Hepatocyte (in vitro differentiated cells): ENCODE measurements at regions not wholly inside any gene's neighbourhood (a gene's known extent, or its start where the extent isn't known, plus 50 kb on each side); places are given as distances from the start of the nearest gene placed in this dataset.

Source experiments
- DNase-seq: peaks from one replicate; pipeline ENCODE4 v3.0.0-alpha.2; 2016; ENCODE audit warnings: low spot score
- H2AFZ ChIP-seq: fragments of 200-600 bp; sonication (generic); 2 replicates; pipeline ENCODE4 v1.6.0; 2016; ENCODE audit warnings: antibody characterized with exemption, mild to moderate bottlenecking
- H3K27ac ChIP-seq: fragments of 200-600 bp; sonication (generic); 2 replicates; pipeline ENCODE4 v1.5.1; 2016; ENCODE audit warnings: mild to moderate bottlenecking
- H3K27me3 ChIP-seq: fragments of 200-600 bp; sonication (generic); 2 replicates; pipeline ENCODE4 v1.6.1; 2016
- H3K36me3 ChIP-seq: fragments of 200-600 bp; sonication (generic); replicated peaks from 2 replicates; pipeline ENCODE4 v1.5.1; 2016; ENCODE audit warnings: low read depth; ENCODE audit not compliant: insufficient read depth
- H3K4me1 ChIP-seq: fragments of 200-600 bp; sonication (generic); 2 replicates; pipeline ENCODE4 v1.5.1; 2016; ENCODE audit warnings: mild to moderate bottlenecking, moderate library complexity; ENCODE audit not compliant: insufficient read depth
- H3K4me2 ChIP-seq: fragments of 200-600 bp; sonication (generic); 2 replicates; pipeline ENCODE4 v1.6.0; 2016
- H3K4me3 ChIP-seq: fragments of 200-600 bp; sonication (generic); 2 replicates; pipeline ENCODE4 v1.5.1; 2016; ENCODE audit warnings: mild to moderate bottlenecking
- H3K79me2 ChIP-seq: fragments of 200-600 bp; sonication (generic); 2 replicates; pipeline ENCODE4 v1.6.0; 2017; ENCODE audit warnings: mild to moderate bottlenecking
- H3K9me2 ChIP-seq: fragments of 200-600 bp; sonication (generic); replicated peaks from 2 replicates; pipeline ENCODE4 v1.6.0; 2017; ENCODE audit warnings: mild to moderate bottlenecking; ENCODE audit not compliant: insufficient read depth
- H3K9me3 ChIP-seq: fragments of 200-600 bp; sonication (generic); 2 replicates; pipeline ENCODE4 v1.5.1; 2016; ENCODE audit warnings: low read depth, mild to moderate bottlenecking
- H4K20me1 ChIP-seq: fragments of 200-600 bp; sonication (generic); 2 replicates; pipeline ENCODE4 v1.6.0; 2016; ENCODE audit warnings: mild to moderate bottlenecking; ENCODE audit not compliant: insufficient read depth, poor library complexity, severe bottlenecking
- EZH2 ChIP-seq: fragments of 200-600 bp; sonication (generic); IDR thresholded peaks from 2 replicates; pipeline ENCODE4 v1.6.1; 2016; ENCODE audit warnings: antibody characterized with exemption, mild to moderate bottlenecking, borderline replicate concordance
- EZH2phosphoT487 ChIP-seq: fragments of 200-600 bp; sonication (generic); IDR thresholded peaks from one replicate; pipeline ENCODE4 v1.6.1; 2018; ENCODE audit warnings: antibody characterized with exemption, mild to moderate bottlenecking, low read depth, moderate library complexity; ENCODE audit not compliant: unreplicated experiment, severe bottlenecking
- WGBS: methylation state at CpG from one replicate; pipeline ENCODE4 v1.1.6; 2016; ENCODE audit warnings: low lambda C conversion rate; ENCODE audit errors: missing lambda C conversion rate; 5-methylcytosine and 5-hydroxymethylcytosine counted together
- TF ChIP-seq, protein P1 (sequence below): fragments of 200-600 bp; sonication (generic); IDR thresholded peaks from 2 replicates; pipeline ENCODE4 v1.5.1; 2016; ENCODE audit warnings: antibody characterized with exemption, mild to moderate bottlenecking; ENCODE audit not compliant: poor library complexity

DNA sequence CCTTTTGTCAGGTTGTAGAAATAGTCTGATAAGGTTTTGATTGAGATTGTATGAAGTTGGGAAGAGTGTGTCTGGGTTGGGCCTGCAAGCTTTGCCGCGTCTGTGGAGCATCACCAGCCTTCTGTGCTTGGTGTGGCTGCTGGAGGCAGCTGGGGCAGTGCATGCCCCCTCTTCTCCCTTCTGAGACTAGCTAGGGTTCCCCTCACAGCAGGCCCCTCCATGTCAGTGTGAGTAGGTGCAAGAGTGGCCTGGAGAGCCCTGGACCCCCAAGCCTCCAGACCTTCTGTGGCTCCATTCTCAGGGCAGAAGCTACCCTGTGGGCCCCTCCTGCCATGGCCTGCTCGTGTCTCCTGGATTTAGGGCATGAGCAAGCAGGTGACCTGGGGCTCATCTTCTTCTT, 914.2 kb downstream of the TBC1D22A start:
- Histone ChIP-seq H3K4me1 (no peaks in the 10 kb centered on the region), H3K9me3 (no peaks in the 10 kb centered on the region), H3K79me2 (no peaks in the 10 kb centered on the region), H2AFZ (no peak overlapping the region), H3K4me3 (no peak overlapping the region), H3K9me2 (no peaks in the 10 kb centered on the region), H3K4me2 (no peak overlapping the region), H3K36me3 (no peaks in the 10 kb centered on the region), H3K27ac (no peak overlapping the region), H4K20me1 (no peaks in the 10 kb centered on the region), H3K27me3 (no peaks in the 10 kb centered on the region)
- 92% methylated on average over 3 of the region's 3 CpGs for WGBS
- TF ChIP-seq, protein P1, sequence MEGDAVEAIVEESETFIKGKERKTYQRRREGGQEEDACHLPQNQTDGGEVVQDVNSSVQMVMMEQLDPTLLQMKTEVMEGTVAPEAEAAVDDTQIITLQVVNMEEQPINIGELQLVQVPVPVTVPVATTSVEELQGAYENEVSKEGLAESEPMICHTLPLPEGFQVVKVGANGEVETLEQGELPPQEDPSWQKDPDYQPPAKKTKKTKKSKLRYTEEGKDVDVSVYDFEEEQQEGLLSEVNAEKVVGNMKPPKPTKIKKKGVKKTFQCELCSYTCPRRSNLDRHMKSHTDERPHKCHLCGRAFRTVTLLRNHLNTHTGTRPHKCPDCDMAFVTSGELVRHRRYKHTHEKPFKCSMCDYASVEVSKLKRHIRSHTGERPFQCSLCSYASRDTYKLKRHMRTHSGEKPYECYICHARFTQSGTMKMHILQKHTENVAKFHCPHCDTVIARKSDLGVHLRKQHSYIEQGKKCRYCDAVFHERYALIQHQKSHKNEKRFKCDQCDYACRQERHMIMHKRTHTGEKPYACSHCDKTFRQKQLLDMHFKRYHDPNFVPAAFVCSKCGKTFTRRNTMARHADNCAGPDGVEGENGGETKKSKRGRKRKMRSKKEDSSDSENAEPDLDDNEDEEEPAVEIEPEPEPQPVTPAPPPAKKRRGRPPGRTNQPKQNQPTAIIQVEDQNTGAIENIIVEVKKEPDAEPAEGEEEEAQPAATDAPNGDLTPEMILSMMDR = no peak
- TF ChIP-seq EZH2phosphoT487 (no peak), EZH2 (no peak)
- DNase-seq = no peak

DNA sequence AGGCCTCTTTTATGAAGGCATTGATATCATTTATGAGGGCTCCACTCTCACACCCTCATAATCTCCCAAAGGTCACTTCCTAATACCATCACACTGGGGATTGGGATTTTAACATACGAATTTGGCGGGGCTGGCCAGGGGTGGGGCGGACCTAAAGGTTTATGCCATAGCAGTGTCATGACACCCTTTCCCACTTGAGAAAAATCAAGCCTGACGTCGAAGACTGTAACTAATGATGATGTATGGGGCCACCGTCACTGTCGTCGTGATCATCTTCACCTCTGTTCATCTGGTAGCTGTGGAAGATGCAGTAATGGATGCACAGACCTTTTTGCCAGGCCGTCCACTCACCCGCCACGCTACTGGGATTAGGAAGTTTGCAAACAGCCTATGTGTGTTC, 912.1 kb downstream of the TBC1D22A start:
- H3K9me3 ChIP-seq = no peaks in the 10 kb centered on the region
- no peaks in the 10 kb centered on the region for H3K36me3 ChIP-seq
- H3K4me3 ChIP-seq = no peak overlapping the region
- TF ChIP-seq EZH2phosphoT487 (no peak), EZH2 (no peak)
- TF ChIP-seq, protein P1 = no peak
- no peaks in the 10 kb centered on the region for H3K27me3 ChIP-seq
- no peak overlapping the region for H3K27ac ChIP-seq
- no peaks in the 10 kb centered on the region for H4K20me1 ChIP-seq
- H3K79me2 ChIP-seq = no peaks in the 10 kb centered on the region
- no peak for DNase-seq
- no peaks in the 10 kb centered on the region for H3K4me1 ChIP-seq
- H3K4me2 ChIP-seq = no peak overlapping the region
- no peaks in the 10 kb centered on the region for H3K9me2 ChIP-seq
- 87% methylated on average over 11 of the region's 11 CpGs for WGBS
- no peak overlapping the region for H2AFZ ChIP-seq

DNA sequence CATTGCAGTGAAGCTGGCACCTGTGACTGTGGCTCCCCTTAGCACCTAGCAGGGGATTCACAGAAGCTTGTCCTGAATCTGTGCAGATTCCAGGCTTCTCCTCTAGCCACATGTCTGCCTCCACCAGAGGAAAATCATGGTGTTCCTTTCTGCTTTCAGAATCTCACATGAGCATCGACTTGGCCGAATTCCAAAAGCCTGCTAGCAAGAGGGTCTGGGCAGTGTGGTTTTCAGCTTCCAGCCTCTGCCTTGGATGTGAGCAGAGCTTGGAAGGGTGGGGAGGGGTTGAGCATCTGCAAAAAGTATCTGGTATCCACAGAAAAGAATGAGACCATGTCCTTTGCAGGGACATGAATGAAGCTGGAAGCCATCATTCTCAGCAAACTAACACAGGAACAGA, 911.1 kb downstream of the TBC1D22A start:
- Histone ChIP-seq H2AFZ (no peak overlapping the region), H3K9me2 (no peaks in the 10 kb centered on the region), H4K20me1 (no peaks in the 10 kb centered on the region), H3K4me2 (no peak overlapping the region), H3K79me2 (no peaks in the 10 kb centered on the region), H3K9me3 (no peaks in the 10 kb centered on the region), H3K4me1 (no peaks in the 10 kb centered on the region), H3K27me3 (no peaks in the 10 kb centered on the region), H3K27ac (no peak overlapping the region), H3K4me3 (no peak overlapping the region), H3K36me3 (no peaks in the 10 kb centered on the region)
- DNase-seq = no peak
- 85% methylated on average over 2 of the region's 2 CpGs for WGBS
- TF ChIP-seq, protein P1 = no peak
- TF ChIP-seq EZH2 = no peak
- no peak for TF ChIP-seq EZH2phosphoT487

DNA sequence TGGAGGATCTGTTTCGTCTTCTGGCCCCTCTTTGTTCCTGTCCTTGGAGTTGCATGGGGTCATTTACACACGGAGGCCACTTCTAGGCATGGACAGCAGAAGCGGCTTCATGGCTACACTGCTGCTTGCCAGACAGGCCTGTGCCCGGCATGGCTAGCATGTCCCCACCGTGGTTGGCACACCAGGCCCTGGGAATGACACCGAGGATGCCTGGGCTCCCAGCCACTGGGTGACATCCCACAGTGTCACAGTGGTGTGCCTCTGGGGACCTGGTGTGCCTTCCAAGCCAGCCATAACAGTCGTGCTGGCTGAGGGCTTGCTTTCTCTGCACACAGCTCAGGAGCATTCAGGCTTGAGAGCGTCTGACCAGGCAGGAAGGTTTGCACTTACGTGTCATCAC, 910.1 kb downstream of the TBC1D22A start:
- 86% methylated on average over 9 of the region's 9 CpGs for WGBS

More for the DNA sequence above, 910.1 kb downstream of the TBC1D22A start:
- Histone ChIP-seq H3K4me1 (no peaks in the 10 kb centered on the region), H4K20me1 (no peaks in the 10 kb centered on the region), H2AFZ (no peak overlapping the region), H3K9me3 (no peaks in the 10 kb centered on the region), H3K36me3 (no peaks in the 10 kb centered on the region), H3K79me2 (no peaks in the 10 kb centered on the region), H3K4me2 (no peak overlapping the region), H3K27ac (no peak overlapping the region), H3K4me3 (no peak overlapping the region), H3K27me3 (no peaks in the 10 kb centered on the region), H3K9me2 (no peaks in the 10 kb centered on the region)
- TF ChIP-seq EZH2phosphoT487 = no peak
- TF ChIP-seq, protein P1 = no peak
- no peak for DNase-seq
